HG02973 (cell line): ENCODE measurements at regions not wholly inside any gene's neighbourhood (a gene's known extent, or its start where the extent isn't known, plus 50 kb on each side); places are given as distances from the start of the nearest gene placed in this dataset.

Source experiments
- ATAC-seq: cut with Tn5 transposase; IDR thresholded peaks from one replicate; pipeline ENCODE4 v1.9.1; 2021; ENCODE audit warnings: moderate library complexity; ENCODE audit not compliant: unreplicated experiment

DNA sequence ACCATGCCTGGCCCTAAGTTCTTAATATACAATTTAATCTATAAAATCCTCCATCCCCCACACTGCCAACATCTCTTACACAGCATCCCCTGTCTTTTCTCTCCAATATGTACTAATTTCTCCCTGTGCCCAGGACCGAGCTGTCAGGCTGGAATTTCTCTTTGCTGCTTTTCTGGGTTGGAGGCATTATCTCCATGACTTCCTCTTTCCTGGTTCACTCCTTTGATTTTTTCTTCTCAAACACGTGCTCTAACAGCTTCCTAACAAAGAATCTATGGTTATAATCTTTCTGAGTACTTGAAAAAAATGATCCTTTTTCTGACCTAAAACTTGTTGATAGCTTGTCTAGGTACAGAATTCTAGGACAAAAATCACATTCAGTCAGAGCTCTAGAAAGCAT is 112.8 kb downstream of the C1D start:
- ATAC-seq, result no peak

DNA sequence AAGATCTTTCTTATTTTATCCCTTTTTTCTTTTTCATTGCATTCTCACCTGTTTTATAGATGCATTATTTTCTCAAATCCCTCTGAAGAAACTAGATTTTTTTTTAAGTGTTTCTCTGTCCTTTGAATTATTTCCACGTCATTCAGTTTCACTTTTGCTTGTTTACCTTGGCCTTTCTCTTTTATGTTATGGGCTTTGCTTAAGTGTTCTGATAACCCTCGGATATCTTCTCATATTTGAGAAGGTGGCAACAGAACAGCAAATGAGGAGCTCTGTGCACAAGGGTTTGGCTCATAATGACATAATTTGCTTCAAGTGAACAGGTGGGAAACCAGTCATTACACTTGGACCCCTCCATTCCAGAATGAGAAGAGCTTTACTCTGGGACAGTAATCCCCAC is 111.9 kb downstream of the C1D start:
- ATAC-seq, result no peak

DNA sequence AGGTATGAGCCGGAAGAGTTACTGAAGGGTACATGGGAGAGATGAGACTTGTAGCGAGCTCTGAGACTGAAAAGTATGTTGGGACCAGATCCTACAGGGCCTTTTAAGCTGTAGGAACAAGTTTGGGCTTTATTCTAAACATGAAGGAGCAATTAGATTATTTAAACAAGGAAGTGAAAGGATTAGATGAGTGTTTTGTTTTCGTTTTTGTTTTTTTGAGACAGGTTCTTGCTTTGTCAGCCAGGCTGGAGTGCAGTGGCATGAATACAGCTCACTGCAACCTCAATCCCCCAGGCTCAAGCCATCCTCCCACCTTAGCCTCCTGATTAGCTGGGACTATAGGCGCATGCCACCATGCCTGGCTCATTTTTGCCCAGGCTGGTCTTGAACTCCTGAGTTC is 110.7 kb downstream of the C1D start:
- ATAC-seq, result no peak

GRCh38 chr2:67954093-67954748 is 108.6 kb downstream of the C1D start:
- ATAC-seq, result no peak

GRCh38 chr2:67955748-67956603 is 106.8 kb downstream of the C1D start:
- no peak for ATAC-seq

DNA sequence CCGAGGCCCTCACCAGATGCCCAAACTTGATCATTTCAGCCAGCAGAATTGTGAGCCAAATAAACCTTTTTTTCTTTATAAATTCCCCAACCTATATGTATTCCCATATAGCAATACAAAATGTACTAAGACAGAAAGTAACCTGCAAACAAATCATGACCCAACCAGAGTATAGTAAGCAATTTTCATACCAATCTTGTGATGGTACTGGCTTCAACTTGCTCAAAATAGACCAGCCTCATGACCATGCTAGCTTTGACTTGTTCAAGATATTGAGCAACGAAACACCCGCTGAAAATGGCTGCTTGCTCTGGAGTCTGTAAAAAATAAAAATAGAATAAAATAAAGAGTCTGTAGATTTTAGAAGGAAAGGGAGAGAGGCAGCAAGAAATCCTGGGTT is 97.6 kb downstream of the C1D start:
- no peak for ATAC-seq

DNA sequence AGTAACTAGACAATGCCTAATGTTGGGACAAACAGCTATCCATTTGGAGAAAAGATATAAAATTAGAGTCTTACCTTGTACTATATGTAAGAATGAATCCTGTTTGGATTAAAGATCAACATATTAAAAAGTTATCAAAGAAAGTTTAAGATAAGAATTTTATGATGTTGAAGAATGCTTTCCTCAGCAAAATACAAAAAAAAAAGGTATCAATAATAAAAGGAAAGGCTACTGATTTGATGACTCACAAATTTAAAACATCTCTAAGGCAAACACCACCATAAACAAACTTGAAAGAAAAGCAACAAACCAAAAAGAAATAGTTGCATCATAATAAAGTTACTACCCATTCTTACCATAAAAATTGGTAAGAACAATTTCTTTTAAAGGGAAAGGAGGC is 92.7 kb downstream of the C1D start:
- no peak for ATAC-seq

DNA sequence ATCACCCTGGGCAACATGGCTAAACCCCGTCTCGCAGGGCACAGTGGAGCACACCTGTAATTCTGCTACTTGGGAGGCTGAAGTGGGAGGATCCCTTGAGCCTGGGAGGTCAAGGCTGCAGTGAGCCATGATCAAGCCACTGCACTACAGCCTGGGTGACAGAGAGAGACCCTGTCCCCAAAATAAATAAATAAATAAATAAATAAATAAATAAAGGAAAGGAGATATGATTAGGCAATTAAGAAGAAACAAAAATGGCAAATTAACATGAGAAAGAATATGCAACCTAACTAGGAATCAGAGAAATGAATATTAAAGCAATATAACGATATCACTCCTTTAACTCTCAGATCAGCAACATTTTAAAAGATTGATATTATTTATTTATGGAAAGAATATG is 92.3 kb downstream of the C1D start:
- ATAC-seq, result no peak

- ATAC-seq, result no peak
These were observed 88.0 kb downstream of the C1D start for GRCh38 chr2:67974559-67975430.

GRCh38 chr2:67977464-67977863 is 85.3 kb downstream of the C1D start:
- no peak for ATAC-seq

DNA sequence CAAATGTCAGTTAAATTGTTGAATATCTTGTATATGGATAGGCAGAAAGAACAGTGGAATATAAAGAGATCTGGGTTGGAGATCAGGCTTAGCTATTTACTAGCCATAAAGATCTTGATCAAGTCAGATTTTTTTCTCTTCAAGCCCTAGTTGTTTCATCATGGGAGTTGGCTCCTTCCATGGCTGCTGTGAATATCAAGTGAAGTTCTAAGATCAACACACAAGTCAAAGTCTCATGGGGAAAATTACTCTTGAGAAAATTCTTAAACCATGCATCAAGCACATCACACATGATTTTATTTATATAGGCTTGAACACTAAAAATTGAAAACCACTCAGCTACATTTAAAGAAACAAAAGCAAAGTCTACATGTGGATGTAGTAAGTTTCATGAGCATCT is 79.8 kb downstream of the C1D start:
- ATAC-seq, result no peak

GRCh38 chr2:67984600-67984999 is 78.2 kb downstream of the C1D start:
- no peak for ATAC-seq

DNA sequence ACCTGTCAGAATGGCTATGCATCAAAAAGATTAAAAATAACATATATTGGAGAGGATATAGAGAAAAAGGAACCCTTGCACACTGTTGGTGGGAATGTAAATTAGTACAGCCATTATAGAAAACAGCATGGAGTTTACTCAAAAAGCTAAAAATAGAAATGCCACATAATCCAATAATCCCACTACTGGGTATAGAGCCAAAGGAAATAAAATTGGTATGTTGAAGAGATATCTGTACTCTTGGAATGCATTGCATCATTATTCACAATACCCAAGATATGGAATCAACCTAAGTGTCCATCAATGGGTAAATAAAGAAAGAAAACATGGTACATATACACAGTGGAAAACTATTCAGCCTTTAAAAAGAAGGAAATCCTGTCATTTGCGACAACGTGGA is 77.2 kb downstream of the C1D start:
- ATAC-seq, result no peak

DNA sequence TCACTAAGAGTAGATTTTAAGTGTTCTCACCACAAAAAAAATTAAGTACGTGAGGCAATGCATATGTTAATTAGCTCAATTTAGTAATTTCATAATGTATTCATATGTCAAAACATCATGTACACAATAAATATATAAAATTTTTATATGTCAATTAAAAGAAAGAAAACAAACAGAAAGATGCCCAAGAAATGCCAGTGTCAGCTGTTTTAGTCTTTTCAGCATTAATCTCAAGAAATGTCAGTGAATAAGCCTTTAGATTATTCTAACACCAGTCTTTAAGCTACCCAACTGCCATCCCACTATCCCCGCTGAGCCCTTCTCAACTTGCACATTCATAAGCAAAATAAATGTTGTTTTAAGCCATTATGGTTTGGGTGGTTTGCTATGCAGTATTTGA is 76.5 kb downstream of the C1D start:
- no peak for ATAC-seq
